NCI-H146 (cell line): ENCODE measurements at regions not wholly inside any gene's neighbourhood (a gene's known extent, or its start where the extent isn't known, plus 50 kb on each side); places are given as distances from the start of the nearest gene placed in this dataset.
A peak's percentile ranks its signal among the peaks of the same experiment; 100 is the strongest.

ENCODE experiments used
- DNase-seq: peaks from one replicate; lab custom pipeline; 2025; lab: John Stamatoyannopoulos, UW

DNA sequence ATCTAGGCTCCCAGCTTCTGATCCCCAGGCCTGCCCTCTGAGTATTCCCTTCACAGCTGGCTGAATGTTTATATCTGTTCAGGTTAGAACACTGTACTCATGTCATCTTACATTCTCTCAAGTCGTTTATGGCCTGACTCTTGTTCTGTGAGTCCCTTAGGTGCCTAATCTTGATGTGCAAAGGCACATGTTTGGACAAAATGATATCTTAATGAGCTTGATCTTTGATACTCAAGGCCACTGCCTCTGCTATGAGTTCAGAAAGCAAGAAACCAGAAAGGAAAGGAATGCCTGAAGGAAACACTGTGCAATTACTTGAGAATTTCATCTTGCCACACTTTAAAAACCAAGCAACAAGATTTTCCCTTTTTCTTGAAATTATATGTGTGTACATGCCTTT, 391.8 kb upstream of the ZNF608 start:
- no peak for DNase-seq

DNA sequence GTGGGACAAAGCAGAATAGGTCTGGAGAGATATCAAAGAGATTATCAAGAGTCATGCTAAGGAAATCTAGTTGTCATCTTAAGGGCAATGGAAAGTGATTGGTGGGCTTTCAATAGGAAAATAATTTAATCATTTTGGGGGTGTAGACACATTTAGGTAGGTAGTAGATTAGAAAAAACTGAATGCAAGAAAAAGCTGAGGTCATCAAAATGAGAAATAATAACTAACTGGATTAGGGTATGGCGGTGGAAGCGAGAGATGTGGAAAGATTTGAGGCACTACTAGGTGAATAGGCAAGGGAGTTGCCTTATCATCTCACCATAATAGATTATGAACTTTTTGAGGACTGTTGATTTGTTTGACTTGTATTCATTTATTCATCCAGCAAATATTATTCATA, 393.2 kb upstream of the ZNF608 start:
- no peak for DNase-seq

DNA sequence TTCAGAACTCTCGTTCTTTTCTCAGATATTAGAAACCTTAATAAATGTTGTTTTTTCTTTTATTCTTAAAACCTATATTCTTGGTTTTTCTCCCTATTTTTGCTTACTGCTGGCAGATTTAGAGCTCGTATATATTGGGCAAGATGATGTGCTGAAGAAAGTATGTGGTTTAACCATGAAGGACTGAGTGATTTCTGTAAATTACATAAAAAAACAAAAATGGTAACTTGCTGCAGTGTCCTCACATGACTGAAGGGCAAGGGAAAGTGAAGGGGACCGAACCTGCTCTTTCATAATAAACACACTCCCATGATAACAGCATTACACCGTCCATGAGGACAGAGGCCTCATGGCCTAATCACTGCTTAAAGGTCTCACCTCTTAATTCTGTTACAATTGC, 393.8 kb upstream of the ZNF608 start:
- DNase-seq, result no peak

DNA sequence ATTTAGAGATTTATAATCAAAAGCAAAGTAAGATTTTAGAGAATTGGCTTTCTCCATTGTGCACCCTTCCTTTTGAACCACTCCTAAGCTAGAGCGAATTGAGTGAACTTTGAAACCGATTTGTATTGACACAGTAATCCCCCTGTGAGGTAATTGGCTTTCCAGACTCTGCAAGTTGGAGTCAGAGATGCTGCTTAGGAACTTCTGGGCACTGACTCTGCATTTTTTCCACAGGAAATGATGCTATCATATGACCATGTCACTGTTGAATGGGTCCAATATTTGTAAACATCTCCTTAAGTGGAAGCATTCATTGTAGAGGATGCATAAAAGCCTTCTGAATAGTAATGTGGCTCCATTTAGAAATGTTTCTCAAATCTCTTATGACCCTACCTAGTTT, 394.4 kb upstream of the ZNF608 start:
- DNase-seq, result peak; percentile 24

DNA sequence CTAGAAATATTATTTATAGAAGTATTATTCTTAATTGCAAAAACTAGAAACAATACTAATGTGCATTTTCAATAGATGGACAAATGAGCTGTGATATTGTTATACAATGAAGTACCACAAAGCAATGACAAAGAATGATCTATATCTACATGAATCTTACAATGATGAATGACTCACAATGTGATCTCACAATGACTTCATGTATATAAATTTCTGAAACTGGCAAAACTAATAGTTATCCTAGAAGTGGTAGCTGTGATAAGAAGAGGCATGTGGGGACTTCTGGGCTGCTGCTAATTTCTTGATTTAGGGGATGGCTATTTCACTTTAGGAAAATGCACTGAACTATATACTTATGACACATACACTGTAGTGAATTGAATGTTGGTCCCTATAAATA, 396.0 kb upstream of the ZNF608 start:
- DNase-seq, result no peak

DNA sequence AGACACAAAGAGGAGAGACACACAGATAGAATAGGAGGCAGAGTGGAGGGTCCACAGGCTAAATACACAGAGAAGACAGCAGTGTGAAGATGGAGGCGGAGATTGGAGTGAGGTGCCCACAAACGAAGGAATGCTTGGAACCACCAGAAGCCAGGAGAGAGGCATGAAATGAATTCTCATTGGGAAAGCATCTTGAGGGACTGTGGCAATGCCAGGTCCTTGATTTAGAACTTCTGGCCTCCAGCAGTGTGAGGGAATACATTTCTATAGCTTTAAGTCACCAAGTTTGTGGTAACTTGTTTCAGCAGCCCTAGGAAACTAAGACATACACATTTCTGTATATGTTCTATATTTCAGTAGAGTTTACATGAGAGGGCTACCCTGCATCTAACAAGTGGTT, 396.6 kb upstream of the ZNF608 start:
- DNase-seq, result no peak

DNA sequence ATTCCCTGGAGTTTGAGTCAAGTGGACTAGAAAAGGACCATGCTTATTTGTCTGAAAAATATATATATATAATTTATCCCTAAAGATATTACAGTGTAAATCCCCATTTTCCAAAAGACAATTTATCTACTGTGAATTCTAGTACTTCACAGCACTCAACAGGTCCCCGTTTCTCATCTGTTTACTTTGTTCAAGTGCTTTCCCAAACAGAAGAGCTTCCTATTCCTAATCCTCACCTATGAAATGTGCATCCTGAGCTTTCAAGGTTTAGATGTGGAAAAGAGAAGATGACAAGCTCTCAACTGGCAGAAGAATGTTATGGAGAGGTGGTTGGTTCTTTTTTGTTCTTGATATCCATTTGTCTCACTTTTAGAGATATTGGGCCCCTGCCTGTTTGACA, 401.6 kb upstream of the ZNF608 start:
- DNase-seq, result no peak

DNA sequence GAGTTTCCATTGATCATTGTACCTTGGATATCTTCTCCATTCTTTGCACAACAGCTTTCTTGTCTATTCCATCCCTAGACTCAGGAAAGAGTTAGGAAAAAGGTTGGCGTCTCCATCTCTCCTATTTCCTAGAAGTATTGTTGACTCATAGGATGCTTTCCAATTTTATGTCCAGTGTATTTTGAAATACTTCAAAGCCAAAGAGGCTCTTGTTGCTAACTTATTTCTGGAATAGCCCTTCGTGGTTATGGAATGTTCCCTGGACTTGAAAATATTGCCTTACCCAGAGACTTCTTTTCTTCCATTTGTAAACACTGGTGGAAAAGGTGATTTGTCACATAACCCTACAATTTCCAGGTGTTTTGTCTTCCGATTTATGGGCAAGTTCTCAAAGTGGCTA, 402.3 kb upstream of the ZNF608 start:
- no peak for DNase-seq

DNA sequence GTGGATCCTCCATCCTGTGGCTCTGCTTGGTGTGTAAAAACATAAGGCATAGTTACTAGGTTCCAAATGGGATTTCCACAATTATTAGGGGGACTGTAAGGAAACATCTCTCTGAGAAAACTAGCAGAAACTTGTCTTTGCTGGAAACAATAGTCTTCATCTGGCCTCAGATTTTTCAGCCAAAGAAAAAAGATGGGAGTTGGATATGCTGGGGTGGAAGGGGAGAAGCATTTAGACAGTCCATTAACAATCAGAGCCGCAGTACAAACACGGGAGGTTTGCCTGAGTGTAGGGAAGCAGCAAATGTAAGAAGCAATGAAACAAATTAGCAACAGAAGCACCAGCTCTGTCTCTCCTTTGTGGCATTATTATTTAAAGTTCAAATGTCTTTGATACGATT, 402.7 kb upstream of the ZNF608 start:
- no peak for DNase-seq

DNA sequence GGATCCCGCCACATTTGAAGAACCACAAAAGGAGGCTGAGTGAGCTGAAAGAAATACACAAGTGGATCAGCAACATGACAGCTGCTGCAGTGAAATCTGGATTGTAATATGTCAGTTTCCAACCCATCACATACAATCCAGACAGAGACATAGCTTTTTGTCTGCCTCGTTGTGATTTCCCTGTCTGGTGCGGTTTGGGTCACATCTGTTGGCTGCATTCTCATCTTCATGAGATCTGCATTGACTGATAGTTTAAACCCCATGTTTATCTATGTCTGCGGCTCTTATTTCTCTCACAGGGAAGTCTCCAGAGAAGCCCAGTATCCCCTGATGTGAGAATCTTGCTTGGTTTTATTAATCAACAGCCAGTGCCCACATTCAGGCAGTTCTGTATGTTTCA, 403.1 kb upstream of the ZNF608 start:
- DNase-seq, result no peak

DNA sequence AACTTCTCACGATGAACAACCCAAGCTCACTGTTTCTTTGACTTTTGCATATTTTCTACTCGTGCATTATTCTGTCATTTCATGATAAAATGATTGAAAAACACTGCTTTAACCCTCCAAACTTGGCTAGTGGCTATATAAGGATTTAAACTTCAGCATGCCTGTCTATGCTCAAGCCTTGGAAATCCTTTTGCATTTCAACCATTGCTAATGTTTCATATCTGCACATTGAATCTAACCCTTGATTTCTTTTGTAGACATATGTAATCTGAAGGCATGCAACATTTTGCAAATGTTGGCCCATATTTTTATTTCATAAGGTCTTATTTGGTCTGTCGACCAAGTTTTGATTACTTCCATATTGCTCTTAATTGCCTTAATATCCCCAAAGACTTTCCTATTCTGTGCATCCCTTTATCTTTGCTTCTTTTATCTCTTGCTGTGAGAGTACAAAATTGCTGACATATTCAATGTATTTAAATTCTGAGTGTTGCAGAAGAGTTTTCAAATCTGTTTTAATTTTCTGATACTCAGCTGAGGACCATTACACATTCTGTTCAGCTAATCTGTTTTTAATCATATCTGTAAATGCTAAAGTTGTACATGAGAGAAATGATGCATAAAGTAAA, 403.7 kb upstream of the ZNF608 start:
- DNase-seq, result no peak

DNA sequence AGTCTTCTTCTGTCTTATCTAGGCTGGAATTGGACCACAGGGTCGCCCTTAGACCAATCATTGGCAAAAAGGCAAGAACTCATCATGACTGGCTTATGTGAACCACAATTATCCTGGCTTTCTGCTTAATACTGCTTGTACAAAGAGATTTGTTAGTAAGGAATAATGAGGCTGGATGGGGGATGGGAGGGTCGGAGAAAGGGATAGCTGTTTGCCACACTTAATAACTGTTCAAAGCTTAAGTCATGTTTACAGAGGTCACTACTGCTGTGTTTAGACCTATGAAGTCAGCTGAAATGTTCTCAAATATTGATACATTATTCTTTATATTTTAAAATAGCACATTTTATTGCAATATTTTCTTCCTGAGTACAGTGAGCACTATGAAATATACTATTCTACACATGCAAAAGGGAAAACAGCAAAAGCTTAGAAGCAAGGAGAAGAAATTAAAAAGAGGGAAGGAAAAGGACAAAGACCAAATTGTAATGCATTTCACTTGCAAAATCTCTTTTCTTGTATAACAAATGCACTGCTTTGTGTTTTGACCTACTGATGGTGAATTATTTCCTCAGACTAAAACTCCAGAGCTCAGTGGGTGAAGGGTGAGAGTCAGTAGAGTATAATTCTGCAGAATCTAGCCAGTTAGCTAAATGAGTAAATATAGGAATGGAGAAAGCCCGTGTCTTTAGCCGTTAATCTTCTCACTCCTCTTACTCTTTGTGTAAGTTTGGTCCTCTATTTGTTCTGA, 404.9 kb upstream of the ZNF608 start:
- DNase-seq, result no peak

DNA sequence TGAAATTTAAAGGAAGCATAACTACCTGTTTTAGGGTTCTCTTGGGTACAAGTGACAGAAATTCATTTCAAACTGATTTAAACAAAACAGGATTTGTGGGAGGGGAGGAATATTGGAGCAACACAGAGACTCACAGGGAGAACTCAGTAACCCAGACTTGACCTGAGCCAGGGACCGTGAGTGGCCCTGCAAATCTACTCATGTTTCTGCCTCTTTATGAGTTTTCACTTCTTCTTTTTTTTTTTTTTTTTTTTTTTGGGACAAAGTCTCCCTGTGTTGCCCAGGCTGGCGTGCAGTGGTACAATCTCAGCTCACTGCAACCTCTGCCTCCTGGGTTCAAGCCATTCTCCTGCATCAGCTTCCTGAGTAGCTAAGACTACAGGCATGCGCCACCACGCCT, 405.6 kb upstream of the ZNF608 start:
- DNase-seq, result no peak

DNA sequence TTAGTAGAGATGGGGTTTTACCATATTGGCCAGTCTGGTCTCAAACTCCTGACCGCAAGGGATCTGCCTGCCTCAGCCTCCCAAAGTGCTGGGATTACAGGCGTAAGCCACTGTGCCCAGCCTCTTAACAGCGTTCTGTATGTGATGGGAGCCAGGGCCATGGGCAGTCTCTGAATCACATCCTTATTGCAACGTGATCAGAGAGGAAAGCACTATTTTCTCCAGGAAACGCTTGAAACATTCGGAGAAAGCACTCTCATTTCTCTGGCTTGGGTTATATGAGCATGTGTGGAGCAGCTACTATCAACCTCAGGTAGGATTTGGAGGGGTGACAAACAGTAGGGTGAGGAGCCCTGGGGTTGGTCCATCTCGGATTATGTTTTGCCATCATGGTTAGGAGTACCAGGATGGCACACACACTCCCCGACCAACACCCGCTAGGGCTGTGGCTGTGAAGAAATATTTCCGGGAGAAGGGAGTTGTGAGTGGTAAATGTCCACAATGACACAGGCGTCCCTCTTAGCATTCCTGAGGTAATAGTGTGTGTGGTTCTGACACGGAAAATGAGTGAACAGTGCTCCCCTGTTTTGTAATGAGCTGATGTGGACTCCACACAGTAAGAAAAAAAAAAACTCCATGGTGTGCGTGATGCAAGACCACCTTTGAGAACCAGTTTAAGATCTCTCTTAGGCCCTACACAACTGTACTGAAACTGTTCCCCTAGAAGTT, 406.2 kb upstream of the ZNF608 start:
- DNase-seq, result no peak

DNA sequence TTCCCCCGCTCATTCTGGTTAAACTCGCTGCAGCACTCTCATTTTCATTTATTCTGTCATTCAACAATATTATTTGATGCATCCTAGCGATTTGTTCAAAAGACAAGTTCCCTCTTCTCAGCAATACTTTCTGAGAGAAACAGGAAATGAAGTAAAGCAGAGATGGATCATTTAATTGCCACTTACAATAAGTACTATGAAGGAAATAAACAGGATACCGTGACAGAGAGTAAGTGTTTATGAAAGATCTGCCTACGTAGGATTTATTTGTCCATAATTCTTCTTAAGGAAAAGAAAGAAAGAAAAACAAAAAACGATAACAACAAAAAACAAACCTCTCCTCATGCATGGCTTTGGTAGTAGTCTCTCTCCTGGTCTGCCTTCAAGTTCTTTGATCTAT, 406.8 kb upstream of the ZNF608 start:
- no peak for DNase-seq

DNA sequence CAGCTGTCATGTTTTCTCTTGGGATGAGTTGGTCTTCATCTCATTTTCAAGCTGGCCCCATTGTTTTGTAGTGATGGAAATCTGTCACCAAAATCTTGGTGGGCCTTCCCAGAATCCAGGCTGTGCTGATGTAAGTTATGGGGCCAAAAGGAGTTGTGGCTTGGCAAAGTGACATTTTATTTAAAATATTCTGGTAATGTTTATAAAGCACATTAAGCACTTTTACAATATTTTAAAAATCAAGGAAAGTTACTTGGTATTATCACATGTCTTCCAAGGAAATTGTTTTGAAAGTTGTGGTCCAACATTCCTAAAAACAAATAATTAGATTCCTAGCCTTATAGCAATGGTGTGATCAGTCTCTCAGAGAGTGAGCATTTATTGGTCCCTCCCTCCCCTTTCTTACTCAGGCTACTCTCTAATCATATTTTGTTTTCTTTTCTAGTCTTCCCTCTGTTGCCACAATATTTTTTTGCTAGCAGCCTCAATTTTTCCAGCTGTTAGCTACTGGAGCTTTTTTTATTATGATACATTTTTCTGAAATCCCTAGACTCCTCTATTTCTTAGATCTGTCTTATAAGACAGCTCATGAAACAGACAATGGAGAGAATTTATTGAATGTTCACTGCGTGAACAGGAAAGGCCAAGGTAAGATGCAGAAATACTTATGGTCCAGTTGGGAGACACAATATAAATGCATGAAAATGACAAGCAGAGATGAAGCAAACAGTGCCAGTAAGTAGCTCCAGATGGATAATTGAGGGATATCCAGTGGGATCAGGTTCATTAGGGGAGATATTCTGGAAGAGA, 408.1 kb upstream of the ZNF608 start:
- no peak for DNase-seq

DNA sequence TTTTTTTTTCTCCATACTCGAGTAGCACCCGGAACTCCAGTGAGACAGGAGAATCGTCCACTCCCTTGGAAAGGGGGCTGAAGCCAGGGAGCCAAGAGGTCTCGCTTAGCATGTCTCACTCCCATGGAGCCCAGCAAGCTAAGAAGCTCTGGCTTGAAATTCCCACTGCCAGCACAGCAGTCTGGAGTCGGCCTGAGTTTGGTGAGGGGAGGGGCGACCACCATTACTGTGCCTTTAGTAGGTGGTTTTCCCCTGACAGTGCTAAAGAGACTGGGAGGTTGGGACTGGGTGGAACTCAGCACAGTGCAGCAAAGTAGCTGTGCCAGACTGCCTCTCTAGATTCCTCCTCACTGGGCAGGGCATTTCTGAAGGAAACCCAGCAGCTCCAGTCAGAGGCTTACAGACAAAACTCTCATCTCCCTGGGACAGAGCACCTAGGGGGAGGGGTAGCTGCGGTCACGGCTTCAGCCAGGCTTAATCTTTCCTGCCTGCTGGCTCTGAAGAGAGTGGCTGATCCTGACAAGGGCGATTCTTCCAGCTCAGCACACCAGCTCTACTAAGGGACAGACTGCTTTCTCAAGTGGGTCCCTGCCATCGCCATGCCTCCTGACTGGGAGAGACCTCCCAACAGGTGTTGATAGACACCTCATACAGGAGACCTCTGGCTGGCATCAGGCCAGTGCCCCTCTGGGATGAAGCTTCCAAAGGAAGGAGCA, 414.5 kb upstream of the ZNF608 start:
- DNase-seq, result no peak

DNA sequence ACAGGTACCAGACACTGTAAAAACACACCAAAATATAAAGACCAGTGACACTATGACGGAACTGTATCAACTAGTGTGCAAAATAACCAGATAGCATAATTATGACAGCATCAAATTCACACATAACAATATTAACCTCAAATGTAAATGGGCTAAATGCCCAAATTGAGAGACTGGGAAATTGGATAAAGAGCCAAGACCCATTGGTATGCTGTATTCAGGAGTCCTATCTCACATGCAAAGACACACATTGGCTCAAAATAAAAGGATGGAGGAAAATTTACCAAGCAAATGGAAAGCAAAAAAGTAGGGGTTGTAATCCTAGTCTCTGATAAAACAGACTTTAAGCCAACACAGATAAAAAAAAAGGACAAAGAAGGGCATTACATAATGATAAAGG, 416.3 kb upstream of the ZNF608 start:
- no peak for DNase-seq

DNA sequence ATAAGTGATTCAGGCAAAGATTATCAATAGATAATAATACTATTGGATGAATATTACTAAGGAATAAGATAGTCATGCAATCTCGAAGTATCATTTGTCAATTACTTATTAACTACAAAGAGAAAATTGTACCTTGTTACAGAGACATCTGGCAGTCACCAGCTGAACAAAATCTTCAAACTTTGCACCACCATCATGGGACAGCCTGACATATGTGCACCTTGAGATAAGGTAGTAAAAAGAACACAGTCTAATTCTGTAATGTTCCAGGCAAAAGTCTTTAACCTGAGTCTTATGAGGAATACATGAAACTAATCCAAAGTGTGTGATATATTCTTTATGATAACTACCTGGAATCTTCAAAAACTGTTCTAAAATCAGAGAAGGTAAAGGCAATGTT, 423.0 kb upstream of the ZNF608 start:
- DNase-seq, result no peak

DNA sequence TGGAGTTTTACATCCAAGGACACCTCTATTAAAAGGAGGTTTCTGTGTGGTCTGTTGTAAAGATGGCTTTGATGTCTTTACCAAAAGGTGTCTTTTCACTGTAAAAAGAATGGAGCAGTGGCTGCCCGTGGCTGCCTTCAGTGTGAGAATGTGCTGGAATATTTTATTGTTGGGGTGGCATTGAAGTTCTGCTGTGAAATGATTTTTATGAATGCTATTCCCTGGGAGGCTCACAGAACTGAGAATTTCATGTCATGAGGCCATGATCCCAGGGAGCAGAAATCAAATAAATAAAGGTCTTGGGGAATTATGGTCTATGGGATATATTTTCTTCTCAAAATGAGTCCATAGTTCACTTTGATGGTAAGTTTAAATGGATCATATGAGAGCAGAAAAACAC, 425.2 kb upstream of the ZNF608 start:
- no peak for DNase-seq

DNA sequence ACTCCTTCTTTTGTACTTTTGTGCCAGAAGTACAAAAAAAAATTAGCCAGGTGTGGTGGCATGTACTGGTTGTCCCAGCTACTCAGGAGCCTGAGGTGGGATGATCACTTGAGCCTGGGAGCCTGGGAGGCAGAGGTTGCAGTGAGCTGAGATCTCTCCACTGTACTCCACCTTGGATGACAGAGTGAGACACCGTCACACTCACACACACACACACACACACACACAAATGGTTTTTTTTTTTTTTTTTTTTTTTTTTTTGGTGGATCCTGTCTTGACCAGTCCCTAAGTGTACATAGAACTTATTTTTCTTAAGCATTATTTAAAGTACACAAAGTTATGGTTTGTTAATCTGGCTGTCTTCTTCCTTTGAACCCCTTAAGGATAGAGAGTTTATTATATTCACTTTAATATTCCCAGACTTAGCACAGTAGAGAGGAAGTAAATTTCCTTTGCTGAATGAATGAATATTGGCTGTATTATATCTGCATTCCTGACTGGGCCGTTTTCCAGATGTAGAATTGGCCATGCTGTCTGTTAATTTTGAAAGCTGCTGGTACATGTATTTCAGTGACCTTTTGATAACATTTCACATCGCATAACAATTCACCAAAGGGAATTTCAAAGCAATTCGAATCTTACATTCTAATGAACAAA, 429.0 kb upstream of the ZNF608 start:
- no peak for DNase-seq
